MM.1S (cell line): ENCODE measurements at regions not wholly inside any gene's neighbourhood (a gene's known extent, or its start where the extent isn't known, plus 50 kb on each side); places are given as distances from the start of the nearest gene placed in this dataset.

Experiments
- DNase-seq: peaks from one replicate; pipeline ENCODE4 v3.0.0-alpha.2; 2015
- H2AFZ ChIP-seq: fragments of 300-600 bp; sonication (generic); 2 replicates; pipeline ENCODE4 v1.6.0; 2016; ENCODE audit warnings: antibody characterized with exemption, low read length
- H3F3A ChIP-seq: fragments of 300-600 bp; sonication (generic); 2 replicates; pipeline ENCODE4 v1.6.1; 2016; ENCODE audit warnings: mild to moderate bottlenecking, antibody characterized with exemption, low read length, moderate library complexity, mixed read lengths; ENCODE audit not compliant: insufficient read depth
- H3K27ac ChIP-seq: fragments of 300-600 bp; sonication (generic); 2 replicates; pipeline ENCODE4 v1.5.1; 2016; ENCODE audit warnings: mild to moderate bottlenecking, low read length
- H3K27me3 ChIP-seq: fragments of 300-600 bp; sonication (generic); replicated peaks from 2 replicates; pipeline ENCODE4 v1.6.0; 2016; ENCODE audit warnings: low read length; ENCODE audit not compliant: insufficient read depth
- H3K36me3 ChIP-seq: fragments of 300-600 bp; sonication (generic); replicated peaks from 2 replicates; pipeline ENCODE4 v1.6.1; 2016; ENCODE audit warnings: mild to moderate bottlenecking, low read length, mixed read lengths; ENCODE audit not compliant: insufficient read depth
- H3K4me1 ChIP-seq: fragments of 300-600 bp; sonication (generic); 2 replicates; pipeline ENCODE4 v1.6.1; 2016; ENCODE audit warnings: low read length, mixed read lengths
- H3K4me2 ChIP-seq: fragments of 300-600 bp; sonication (generic); 2 replicates; pipeline ENCODE4 v1.6.0; 2016; ENCODE audit warnings: low read depth, low read length
- H3K4me3 ChIP-seq: fragments of 300-600 bp; sonication (generic); 2 replicates; pipeline ENCODE4 v1.5.1; 2016; ENCODE audit warnings: low read length, mixed read lengths
- H3K79me2 ChIP-seq: fragments of 300-600 bp; sonication (generic); 2 replicates; pipeline ENCODE4 v1.6.1; 2016; ENCODE audit warnings: mixed run types, low read length, mixed read lengths
- H3K9ac ChIP-seq: fragments of 300-600 bp; sonication (generic); 2 replicates; pipeline ENCODE4 v1.6.1; 2016; ENCODE audit warnings: low read length, mixed read lengths
- H3K9me2 ChIP-seq: fragments of 300-600 bp; sonication (generic); replicated peaks from 2 replicates; pipeline ENCODE4 v1.6.1; 2016; ENCODE audit warnings: mild to moderate bottlenecking, low read length, mixed read lengths; ENCODE audit not compliant: insufficient read depth
- H3K9me3 ChIP-seq: fragments of 300-600 bp; sonication (generic); replicated peaks from 2 replicates; pipeline ENCODE4 v1.6.1; 2016; ENCODE audit warnings: mild to moderate bottlenecking, low read length, mixed read lengths; ENCODE audit not compliant: insufficient read depth
- H4K20me1 ChIP-seq: fragments of 300-600 bp; sonication (generic); 2 replicates; pipeline ENCODE4 v1.6.1; 2016; ENCODE audit warnings: mild to moderate bottlenecking, low read length, moderate library complexity, mixed read lengths; ENCODE audit not compliant: insufficient read depth
- EZH2 ChIP-seq: fragments of 300-600 bp; sonication (generic); optimal IDR thresholded peaks from 2 replicates; pipeline ENCODE3; 2017; ENCODE audit warnings: low read depth, mild to moderate bottlenecking, antibody characterized with exemption, low read length, mixed read lengths
- EZH2phosphoT487 ChIP-seq: fragments of 300-600 bp; sonication (generic); IDR thresholded peaks from 2 replicates; pipeline ENCODE4 v1.6.1; 2018; ENCODE audit warnings: antibody characterized with exemption, low read length
- TF ChIP-seq, protein P1 (sequence below): fragments of 300-600 bp; sonication (generic); IDR thresholded peaks from 2 replicates; pipeline ENCODE4 v1.5.1; 2016; ENCODE audit warnings: antibody characterized with exemption, low read length, mixed read lengths

DNA sequence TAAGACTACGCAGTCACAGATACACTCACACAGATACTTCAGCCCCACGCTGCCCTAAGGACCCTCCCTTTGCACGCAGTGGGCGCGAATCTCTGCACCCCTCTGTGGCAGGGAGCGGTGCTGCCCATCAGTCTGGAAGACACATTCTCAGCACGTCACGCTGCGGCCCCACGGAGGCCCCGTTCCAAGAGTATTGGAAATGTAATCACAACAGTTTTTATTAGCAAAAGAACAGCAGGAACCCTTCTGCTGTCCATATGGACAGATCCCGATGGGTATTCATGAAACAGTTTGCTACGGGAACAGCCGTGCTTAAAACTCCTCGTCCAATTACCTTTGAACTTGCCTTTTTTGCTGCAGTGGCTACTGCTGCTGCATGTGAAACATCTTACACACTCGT lies 131.0 kb downstream of the RPS24 start:
- no peak overlapping the region for H3K27ac ChIP-seq
- DNase-seq = no peak
- H3K79me2 ChIP-seq = no peaks in the 10 kb centered on the region
- H3K36me3 ChIP-seq = no peaks in the 10 kb centered on the region
- H3K9me3 ChIP-seq = no peaks in the 10 kb centered on the region
- H3K4me3 ChIP-seq = no peak overlapping the region
- no peaks in the 10 kb centered on the region for H3K4me1 ChIP-seq
- no peaks in the 10 kb centered on the region for H3K27me3 ChIP-seq
- no peaks in the 10 kb centered on the region for H4K20me1 ChIP-seq
- H3K9me2 ChIP-seq = no peaks in the 10 kb centered on the region
- no peak overlapping the region for H2AFZ ChIP-seq
- TF ChIP-seq, protein P1, sequence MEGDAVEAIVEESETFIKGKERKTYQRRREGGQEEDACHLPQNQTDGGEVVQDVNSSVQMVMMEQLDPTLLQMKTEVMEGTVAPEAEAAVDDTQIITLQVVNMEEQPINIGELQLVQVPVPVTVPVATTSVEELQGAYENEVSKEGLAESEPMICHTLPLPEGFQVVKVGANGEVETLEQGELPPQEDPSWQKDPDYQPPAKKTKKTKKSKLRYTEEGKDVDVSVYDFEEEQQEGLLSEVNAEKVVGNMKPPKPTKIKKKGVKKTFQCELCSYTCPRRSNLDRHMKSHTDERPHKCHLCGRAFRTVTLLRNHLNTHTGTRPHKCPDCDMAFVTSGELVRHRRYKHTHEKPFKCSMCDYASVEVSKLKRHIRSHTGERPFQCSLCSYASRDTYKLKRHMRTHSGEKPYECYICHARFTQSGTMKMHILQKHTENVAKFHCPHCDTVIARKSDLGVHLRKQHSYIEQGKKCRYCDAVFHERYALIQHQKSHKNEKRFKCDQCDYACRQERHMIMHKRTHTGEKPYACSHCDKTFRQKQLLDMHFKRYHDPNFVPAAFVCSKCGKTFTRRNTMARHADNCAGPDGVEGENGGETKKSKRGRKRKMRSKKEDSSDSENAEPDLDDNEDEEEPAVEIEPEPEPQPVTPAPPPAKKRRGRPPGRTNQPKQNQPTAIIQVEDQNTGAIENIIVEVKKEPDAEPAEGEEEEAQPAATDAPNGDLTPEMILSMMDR = no peak
- TF ChIP-seq EZH2phosphoT487 = no peak
- TF ChIP-seq EZH2 = no peak
- no peak overlapping the region for H3K9ac ChIP-seq
- H3F3A ChIP-seq = no peaks in the 10 kb centered on the region
- no peak overlapping the region for H3K4me2 ChIP-seq

DNA sequence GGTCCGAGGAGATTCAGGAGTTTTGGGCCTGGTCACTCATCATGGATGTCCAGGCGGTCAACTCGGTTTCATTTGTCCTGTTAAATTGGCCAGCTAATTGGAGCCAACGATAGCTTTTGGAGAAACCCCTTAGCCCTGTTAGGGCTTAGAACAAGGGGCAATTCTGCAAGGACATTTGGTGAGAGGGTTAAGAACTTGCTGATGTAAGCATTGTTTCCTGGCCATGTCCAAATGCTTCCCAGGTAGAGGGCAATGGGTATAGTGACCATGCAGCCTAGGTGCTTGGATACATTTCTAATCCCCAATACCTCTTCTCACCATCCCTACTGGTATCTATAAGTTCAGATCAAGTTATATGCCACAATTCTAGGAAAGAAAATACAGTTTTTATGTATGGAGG lies 131.5 kb downstream of the RPS24 start:
- H3K4me3 ChIP-seq = no peak overlapping the region
- TF ChIP-seq, protein P1 = no peak
- no peak for TF ChIP-seq EZH2phosphoT487
- TF ChIP-seq EZH2 = no peak
- no peaks in the 10 kb centered on the region for H4K20me1 ChIP-seq
- H3K9me3 ChIP-seq = no peaks in the 10 kb centered on the region
- H3K9me2 ChIP-seq = no peaks in the 10 kb centered on the region
- H3K79me2 ChIP-seq = no peaks in the 10 kb centered on the region
- H3K4me2 ChIP-seq = no peak overlapping the region
- H3K4me1 ChIP-seq = no peaks in the 10 kb centered on the region
- H3K36me3 ChIP-seq = no peaks in the 10 kb centered on the region
- H3K9ac ChIP-seq = no peak overlapping the region
- no peak overlapping the region for H2AFZ ChIP-seq
- no peak for DNase-seq
- no peaks in the 10 kb centered on the region for H3K27me3 ChIP-seq
- no peaks in the 10 kb centered on the region for H3F3A ChIP-seq
- no peak overlapping the region for H3K27ac ChIP-seq

DNA sequence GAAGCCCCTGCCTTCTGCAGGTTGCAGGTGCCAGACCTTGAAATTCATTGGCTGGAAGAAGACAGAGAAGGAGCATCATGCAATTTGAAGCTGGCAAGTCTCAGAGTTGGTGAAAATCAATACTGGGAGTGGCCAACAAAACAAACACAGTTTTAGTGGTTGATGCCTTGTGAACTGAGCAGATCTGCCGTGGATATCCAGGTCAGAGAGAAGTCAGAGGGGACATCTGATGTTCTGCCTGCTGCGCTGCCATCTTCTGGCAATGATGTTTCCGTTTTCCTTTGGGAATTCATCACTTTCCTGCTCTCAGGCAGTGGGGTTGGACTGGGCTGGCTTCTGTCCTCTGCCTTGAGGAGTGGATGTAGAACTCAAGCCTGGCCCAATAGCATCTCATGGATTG lies 132.0 kb downstream of the RPS24 start:
- H4K20me1 ChIP-seq = no peaks in the 10 kb centered on the region
- no peak for DNase-seq
- H2AFZ ChIP-seq = no peak overlapping the region
- no peaks in the 10 kb centered on the region for H3K79me2 ChIP-seq
- no peak overlapping the region for H3K27ac ChIP-seq
- no peak overlapping the region for H3K9ac ChIP-seq
- no peaks in the 10 kb centered on the region for H3K27me3 ChIP-seq
- no peaks in the 10 kb centered on the region for H3K36me3 ChIP-seq
- H3K9me3 ChIP-seq = no peaks in the 10 kb centered on the region
- no peak overlapping the region for H3K4me3 ChIP-seq
- no peaks in the 10 kb centered on the region for H3K9me2 ChIP-seq
- no peaks in the 10 kb centered on the region for H3F3A ChIP-seq
- H3K4me1 ChIP-seq = no peaks in the 10 kb centered on the region
- no peak overlapping the region for H3K4me2 ChIP-seq
- TF ChIP-seq EZH2 (no peak), EZH2phosphoT487 (no peak)
- TF ChIP-seq, protein P1 = no peak

DNA sequence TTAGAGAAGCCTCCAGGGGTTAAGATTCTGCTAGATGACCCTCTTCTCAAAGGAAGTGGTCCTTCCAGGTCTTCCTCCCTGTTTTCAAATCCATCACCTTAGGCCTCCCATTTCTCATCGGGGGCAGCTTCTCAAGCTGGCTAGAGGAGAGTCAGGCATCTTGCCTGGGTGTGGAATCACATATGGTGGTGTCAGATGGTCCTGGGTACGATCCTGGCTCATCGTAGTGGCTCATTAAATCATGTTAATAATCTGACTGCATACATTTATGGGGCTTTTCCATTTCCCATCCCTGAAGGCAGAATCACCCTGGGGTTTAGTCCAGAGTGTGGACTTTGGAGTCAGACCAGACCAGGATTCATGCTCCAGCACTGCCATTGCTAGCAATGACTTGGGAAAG lies 132.6 kb downstream of the RPS24 start:
- no peak for DNase-seq
- Histone ChIP-seq H3K9ac (no peak overlapping the region), H3K4me3 (no peak overlapping the region), H3K79me2 (no peaks in the 10 kb centered on the region), H3K27me3 (no peaks in the 10 kb centered on the region), H3K4me2 (no peak overlapping the region), H3K9me3 (no peaks in the 10 kb centered on the region), H3K9me2 (no peaks in the 10 kb centered on the region), H3K27ac (no peak overlapping the region), H3K36me3 (no peaks in the 10 kb centered on the region), H3F3A (no peaks in the 10 kb centered on the region), H4K20me1 (no peaks in the 10 kb centered on the region), H3K4me1 (no peaks in the 10 kb centered on the region), H2AFZ (no peak overlapping the region)
- TF ChIP-seq EZH2 (no peak), EZH2phosphoT487 (no peak)
- TF ChIP-seq, protein P1 = no peak
